HG03064 (cell line): ENCODE measurements at regions not wholly inside any gene's neighbourhood (a gene's known extent, or its start where the extent isn't known, plus 50 kb on each side); places are given as distances from the start of the nearest gene placed in this dataset.

Experiments used
- ATAC-seq: cut with Tn5 transposase; IDR thresholded peaks from one replicate; pipeline ENCODE4 v1.9.1; 2021; ENCODE audit warnings: low read depth; ENCODE audit not compliant: unreplicated experiment

GRCh38 chr12:97912943-97913342 lies 450.3 kb downstream of the RMST start:
- ATAC-seq: no peak

- no peak for ATAC-seq
These were observed 459.5 kb downstream of the RMST start for GRCh38 chr12:97921979-97922722.

GRCh38 chr12:97923546-97923945 lies 460.9 kb downstream of the RMST start:
- no peak for ATAC-seq

GRCh38 chr12:97924122-97924521 lies 461.5 kb downstream of the RMST start:
- ATAC-seq: no peak

- no peak for ATAC-seq
These were observed 465.4 kb downstream of the RMST start for GRCh38 chr12:97927977-97928376.

- ATAC-seq: no peak
These were observed 473.6 kb downstream of the RMST start for GRCh38 chr12:97936165-97936564.

- no peak for ATAC-seq
These were observed 475.4 kb downstream of the RMST start for GRCh38 chr12:97938031-97938430.

GRCh38 chr12:97939156-97939555 lies 476.6 kb downstream of the RMST start:
- ATAC-seq: no peak

- ATAC-seq: no peak
These were observed 477.5 kb downstream of the RMST start for GRCh38 chr12:97940105-97940504.

GRCh38 chr12:97940629-97941028 lies 478.0 kb downstream of the RMST start:
- ATAC-seq: no peak

GRCh38 chr12:97941686-97942354 lies 479.2 kb downstream of the RMST start:
- ATAC-seq: no peak

- no peak for ATAC-seq
These were observed 480.8 kb downstream of the RMST start for GRCh38 chr12:97943359-97943758.

- no peak for ATAC-seq
These were observed 482.0 kb downstream of the RMST start for GRCh38 chr12:97944576-97944975.

- no peak for ATAC-seq
These were observed 484.1 kb downstream of the RMST start for GRCh38 chr12:97946701-97947100.

GRCh38 chr12:97948591-97948990 lies 486.0 kb downstream of the RMST start:
- ATAC-seq: no peak

GRCh38 chr12:97951239-97951638 lies 488.6 kb downstream of the RMST start:
- ATAC-seq: no peak

- no peak for ATAC-seq
These were observed 489.1 kb downstream of the RMST start for GRCh38 chr12:97951717-97952116.

- no peak for ATAC-seq
These were observed 494.5 kb downstream of the RMST start for GRCh38 chr12:97957109-97957508.

- no peak for ATAC-seq
These were observed 497.6 kb downstream of the RMST start for GRCh38 chr12:97960225-97960624.

GRCh38 chr12:97960741-97961608 lies 498.4 kb downstream of the RMST start:
- ATAC-seq: peak; percentile 86

GRCh38 chr12:97967831-97968230 lies 505.2 kb downstream of the RMST start:
- no peak for ATAC-seq
